ENCODE measurements at regions not wholly inside any gene's neighbourhood (a gene's known extent, or its start where the extent isn't known, plus 50 kb on each side); places are given as distances from the start of the nearest gene placed in this dataset.

- TF ChIP-seq CTCF (IDR thresholded peaks at IDR 0.05; ENCODE audit: insufficient read depth, low read length, poor library complexity, severe bottlenecking) (no peak), EZH2phosphoT487 (conservative IDR thresholded peaks at IDR 0.05; ENCODE audit: low read length) (no peak)
Measured at GRCh38 chr6:140380427-140381218, 1006.2 kb upstream of the CITED2 start.
